Trophoblast cell (in vitro differentiated cells and primary cell): ENCODE measurements at regions not wholly inside any gene's neighbourhood (a gene's known extent, or its start where the extent isn't known, plus 50 kb on each side); places are given as distances from the start of the nearest gene placed in this dataset.

Experiments
- DNase-seq, 2 donors: peaks; one replicate each; pipeline ENCODE4 v3.0.0-alpha.2; 2016
- H2AFZ ChIP-seq: 2 replicates; pipeline ENCODE4 v1.6.1; 2013; ENCODE audit warnings: low read length, moderate library complexity, mild to moderate bottlenecking; ENCODE audit not compliant: insufficient read depth, poor library complexity
- H2AK5ac ChIP-seq: 2 replicates; pipeline ENCODE4 v1.6.1; 2013; ENCODE audit warnings: mild to moderate bottlenecking, low read length
- H2BK120ac ChIP-seq: 2 replicates; pipeline ENCODE4 v1.6.1; 2013; ENCODE audit warnings: low read length, mild to moderate bottlenecking, moderate library complexity; ENCODE audit not compliant: insufficient read depth, poor library complexity
- H2BK12ac ChIP-seq: 2 replicates; pipeline ENCODE4 v1.6.1; 2013; ENCODE audit warnings: mild to moderate bottlenecking, low read length, moderate library complexity
- H2BK5ac ChIP-seq: 2 replicates; pipeline ENCODE4 v1.6.1; 2013; ENCODE audit warnings: low read length, low read depth, moderate library complexity, mild to moderate bottlenecking; ENCODE audit not compliant: poor library complexity
- H3K14ac ChIP-seq: 2 replicates; pipeline ENCODE4 v1.6.1; 2013; ENCODE audit warnings: mild to moderate bottlenecking, low read length
- H3K18ac ChIP-seq: 2 replicates; pipeline ENCODE4 v1.6.1; 2013; ENCODE audit warnings: mild to moderate bottlenecking, low read length
- H3K23ac ChIP-seq: 2 replicates; pipeline ENCODE4 v1.6.1; 2013; ENCODE audit warnings: low read length
- H3K27ac ChIP-seq: 2 replicates; pipeline ENCODE4 v1.5.1; 2013; ENCODE audit warnings: low read depth, mild to moderate bottlenecking, inconsistent platforms, low read length, moderate library complexity
- H3K27me3 ChIP-seq: 2 replicates; pipeline ENCODE4 v1.6.1; 2013; ENCODE audit warnings: inconsistent platforms, mild to moderate bottlenecking, low read length, moderate library complexity; ENCODE audit not compliant: insufficient read depth
- H3K36me3 ChIP-seq, 2 experiments: 1 replicate in 1 of 2; 2 replicates in 1 of 2; pipeline ENCODE4 v1.6.1; 2013; ENCODE audit warnings: low read length in 2 of 2, mild to moderate bottlenecking in 2 of 2, moderate library complexity in 1 of 2; ENCODE audit not compliant: insufficient read depth in 2 of 2, control insufficient read depth in 1 of 2
- H3K4ac ChIP-seq: 2 replicates; pipeline ENCODE4 v1.6.1; 2013; ENCODE audit warnings: low read depth, mild to moderate bottlenecking, low read length, moderate library complexity
- H3K4me1 ChIP-seq, 2 experiments: 1 replicate in 1 of 2; 2 replicates in 1 of 2; pipeline ENCODE4 v1.6.1; 2013; ENCODE audit warnings: low read length in 2 of 2, mild to moderate bottlenecking in 2 of 2, moderate library complexity in 1 of 2; ENCODE audit not compliant: insufficient read depth in 2 of 2, control insufficient read depth in 1 of 2
- H3K4me2 ChIP-seq: 2 replicates; pipeline ENCODE4 v1.6.1; 2013; ENCODE audit warnings: inconsistent platforms, mild to moderate bottlenecking, low read length, moderate library complexity
- H3K4me3 ChIP-seq: 2 replicates; pipeline ENCODE4 v1.5.1; 2013; ENCODE audit warnings: mild to moderate bottlenecking, low read depth, low read length, inconsistent platforms
- H3K79me1 ChIP-seq: one replicate; pipeline ENCODE4 v1.6.1; 2013; ENCODE audit warnings: low read length
- H3K79me2 ChIP-seq: 2 replicates; pipeline ENCODE4 v1.6.1; 2013; ENCODE audit warnings: low read length, mild to moderate bottlenecking; ENCODE audit not compliant: control insufficient read depth, insufficient read depth, poor library complexity
- H3K9ac ChIP-seq: 2 replicates; pipeline ENCODE4 v1.6.1; 2013; ENCODE audit warnings: mild to moderate bottlenecking, low read length
- H3K9me3 ChIP-seq: 2 replicates; pipeline ENCODE4 v1.6.1; 2013; ENCODE audit warnings: low read depth, mild to moderate bottlenecking, control low read depth, inconsistent platforms, low read length; ENCODE audit not compliant: insufficient read depth
- H4K12ac ChIP-seq: 2 replicates; pipeline ENCODE4 v1.6.1; 2013; ENCODE audit warnings: low read depth, mild to moderate bottlenecking, low read length, moderate library complexity
- H4K8ac ChIP-seq: 2 replicates; pipeline ENCODE4 v1.6.1; 2013; ENCODE audit warnings: low read depth, mild to moderate bottlenecking, low read length, moderate library complexity
- H4K91ac ChIP-seq: one replicate; pipeline ENCODE4 v1.6.1; 2013; ENCODE audit warnings: low read depth, mild to moderate bottlenecking, low read length, moderate library complexity
- WGBS: extraction: QIAGEN DNeasy Blood & Tissue Kit; methylation state at CpG from one replicate; pipeline ENCODE4 v1.1.7; 2013; ENCODE audit warnings: missing lambda C conversion rate; ENCODE audit not compliant: insufficient read length, insufficient coverage; ENCODE audit errors: extremely low coverage; 5-methylcytosine and 5-hydroxymethylcytosine counted together

DNA sequence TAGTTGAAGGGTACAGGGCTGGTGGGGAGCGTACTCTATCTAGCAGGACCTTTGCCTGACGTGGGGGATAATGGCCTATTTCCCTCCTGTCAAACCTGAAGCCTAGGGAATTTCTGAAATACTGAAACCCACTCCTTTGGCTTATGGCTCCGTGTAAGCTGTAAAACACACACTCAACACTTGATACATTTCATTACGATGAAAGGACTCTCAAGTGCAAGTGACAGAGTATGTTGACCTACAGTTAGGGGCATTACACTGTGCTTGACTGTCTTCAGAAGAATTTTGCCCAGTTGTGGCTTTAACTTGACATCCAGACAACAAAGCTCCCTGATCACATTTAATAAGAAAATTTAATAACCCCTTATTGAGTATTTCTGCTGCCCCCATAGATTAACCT, 194.3 kb downstream of the BAMBI start:
- Histone ChIP-seq H3K4me1 (peaks cover 0 to 3% of the 10 kb centered on the region in 2 experiments), H3K4ac (no peak overlapping the region), H3K79me2 (no peaks in the 10 kb centered on the region), H3K9ac (no peak overlapping the region), H3K27me3 (no peaks in the 10 kb centered on the region), H2BK5ac (no peak overlapping the region), H3K27ac (no peak overlapping the region), H3K14ac (no peak overlapping the region), H4K91ac (no peak overlapping the region), H2BK12ac (no peak overlapping the region), H4K12ac (no peak overlapping the region), H2AFZ (no peak overlapping the region), H3K23ac (no peak overlapping the region), H3K4me3 (no peak overlapping the region), H3K9me3 (no peaks in the 10 kb centered on the region), H3K4me2 (no peak overlapping the region), H3K18ac (no peak overlapping the region), H3K79me1 (no peaks in the 10 kb centered on the region), H3K36me3 (no peaks in the 10 kb centered on the region), H4K8ac (no peak overlapping the region), H2AK5ac (no peak overlapping the region), H2BK120ac (no peak overlapping the region)
- no peak for DNase-seq
- WGBS: no CpG with 5 or more reads among the region's 4 CpGs

DNA sequence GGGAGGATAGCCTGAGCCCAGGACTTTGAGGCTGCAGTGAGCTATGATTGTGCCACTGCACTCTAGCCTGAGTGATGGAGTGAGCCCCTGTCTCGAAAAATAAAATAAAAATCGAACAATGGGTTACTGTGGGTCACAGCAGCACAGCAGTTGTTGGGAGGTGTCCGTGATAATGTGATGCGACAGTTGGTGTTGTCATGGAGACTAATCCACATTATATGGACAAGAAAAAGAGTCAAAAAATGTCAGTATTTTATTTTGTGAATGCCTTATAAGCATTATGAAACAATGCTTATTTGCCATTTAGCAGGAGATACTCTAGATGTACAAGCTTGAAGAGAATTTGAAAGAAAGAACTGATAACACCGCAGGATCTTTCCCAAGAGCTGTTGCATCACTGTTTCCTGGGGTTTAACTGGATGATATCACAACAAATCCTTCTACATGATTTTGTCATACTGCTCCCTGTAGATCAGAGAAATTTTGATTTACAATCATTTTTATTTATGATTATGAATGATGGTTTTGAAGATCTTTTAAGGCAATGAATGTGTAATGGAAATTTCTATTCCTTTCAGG, 195.4 kb downstream of the BAMBI start:
- no peaks in the 10 kb centered on the region for H3K79me1 ChIP-seq
- H3K79me2 ChIP-seq: no peaks in the 10 kb centered on the region
- H3K36me3 ChIP-seq: no peaks in the 10 kb centered on the region
- no peak overlapping the region for H4K8ac ChIP-seq
- H3K14ac ChIP-seq: no peak overlapping the region
- H2BK5ac ChIP-seq: no peak overlapping the region
- no peak overlapping the region for H2AFZ ChIP-seq
- no CpG with 5 or more reads among the region's 5 CpGs for WGBS
- H3K9ac ChIP-seq: no peak overlapping the region
- H2AK5ac ChIP-seq: no peak overlapping the region
- H2BK120ac ChIP-seq: no peak overlapping the region
- no peak overlapping the region for H4K12ac ChIP-seq
- H3K4me1 ChIP-seq: peaks cover 0 to 3% of the 10 kb centered on the region in 2 experiments
- no peak overlapping the region for H3K23ac ChIP-seq
- no peak overlapping the region for H3K18ac ChIP-seq
- no peak overlapping the region for H4K91ac ChIP-seq
- no peak overlapping the region for H3K27ac ChIP-seq
- no peak overlapping the region for H3K4me2 ChIP-seq
- peak; percentile 55 to 81 for DNase-seq
- no peak overlapping the region for H3K4ac ChIP-seq
- H3K27me3 ChIP-seq: no peaks in the 10 kb centered on the region
- no peak overlapping the region for H2BK12ac ChIP-seq
- no peak overlapping the region for H3K4me3 ChIP-seq
- H3K9me3 ChIP-seq: no peaks in the 10 kb centered on the region

DNA sequence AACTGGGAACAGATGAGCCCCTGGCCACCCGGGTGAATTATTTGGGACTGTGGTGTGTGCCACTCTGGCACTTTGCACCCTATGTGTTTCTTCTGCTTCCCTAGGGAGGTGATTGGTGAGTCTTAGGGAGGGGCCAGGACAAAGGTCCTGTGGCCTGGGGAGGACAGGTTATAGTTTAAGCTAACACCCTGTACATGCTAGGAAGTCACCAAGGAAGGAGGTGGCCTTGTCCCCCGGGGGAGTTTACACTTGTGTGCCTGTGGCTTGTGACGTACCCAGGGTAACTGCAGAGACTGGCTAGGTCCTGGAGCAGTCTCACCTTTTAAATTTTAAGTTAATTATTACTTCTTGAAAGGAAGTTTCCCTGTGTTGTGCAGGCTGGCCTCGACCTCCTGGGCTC, 196.2 kb downstream of the BAMBI start:
- Histone ChIP-seq H3K27me3 (no peaks in the 10 kb centered on the region), H3K36me3 (no peaks in the 10 kb centered on the region), H3K14ac (no peak overlapping the region), H3K18ac (no peak overlapping the region), H3K4me2 (no peak overlapping the region), H3K4ac (no peak overlapping the region), H4K8ac (no peak overlapping the region), H3K4me1 (peaks cover 0 to 5% of the 10 kb centered on the region in 2 experiments), H3K23ac (no peak overlapping the region), H3K9ac (no peak overlapping the region), H2AK5ac (no peak overlapping the region), H3K9me3 (no peaks in the 10 kb centered on the region), H4K91ac (no peak overlapping the region), H3K4me3 (no peak overlapping the region), H3K27ac (no peak overlapping the region), H2BK5ac (no peak overlapping the region), H2BK120ac (no peak overlapping the region), H4K12ac (no peak overlapping the region), H3K79me1 (no peaks in the 10 kb centered on the region), H2AFZ (no peak overlapping the region), H2BK12ac (no peak overlapping the region), H3K79me2 (no peaks in the 10 kb centered on the region)
- DNase-seq: no peak
- WGBS: no CpG with 5 or more reads among the region's 4 CpGs

DNA sequence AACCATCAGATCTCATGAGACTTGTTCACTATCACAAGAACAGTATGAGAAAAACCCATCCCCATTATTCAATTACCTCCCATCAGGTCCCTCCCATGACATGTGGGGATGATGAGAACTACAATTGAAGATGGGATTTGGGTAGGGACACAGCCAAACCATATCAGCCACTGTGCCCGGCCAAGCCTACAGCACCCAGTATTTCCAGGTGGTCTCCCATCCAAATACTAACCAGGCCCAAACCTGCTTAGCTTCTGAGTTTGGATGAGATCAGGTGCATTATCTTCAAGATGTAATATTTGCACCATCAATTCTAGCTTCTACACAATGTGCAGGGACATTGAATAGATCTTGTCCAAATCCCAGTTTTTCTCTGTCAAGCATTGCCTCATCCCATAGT, 196.9 kb downstream of the BAMBI start:
- H2AFZ ChIP-seq: no peak overlapping the region

More for the DNA sequence above, 196.9 kb downstream of the BAMBI start:
- Histone ChIP-seq H3K4me3 (no peak overlapping the region), H3K9ac (no peak overlapping the region), H4K12ac (no peak overlapping the region), H3K14ac (no peak overlapping the region), H3K4me2 (no peak overlapping the region), H2BK120ac (no peak overlapping the region), H3K36me3 (no peaks in the 10 kb centered on the region), H3K4me1 (peaks cover 0 to 5% of the 10 kb centered on the region in 2 experiments), H3K23ac (no peak overlapping the region), H3K18ac (no peak overlapping the region), H3K9me3 (no peaks in the 10 kb centered on the region), H3K27me3 (no peaks in the 10 kb centered on the region), H3K79me2 (no peaks in the 10 kb centered on the region), H3K4ac (no peak overlapping the region), H2BK5ac (no peak overlapping the region), H4K91ac (no peak overlapping the region), H2BK12ac (no peak overlapping the region), H4K8ac (no peak overlapping the region), H3K79me1 (no peaks in the 10 kb centered on the region), H3K27ac (no peak overlapping the region), H2AK5ac (no peak overlapping the region)
- DNase-seq: no peak
- no CpG with 5 or more reads among the region's 1 CpG for WGBS
